HepG2 (cell line): ENCODE measurements at regions not wholly inside any gene's neighbourhood (a gene's known extent, or its start where the extent isn't known, plus 50 kb on each side); places are given as distances from the start of the nearest gene placed in this dataset.

Experiments
- JUND ChIP-seq: sonication (generic); formaldehyde crosslinking; IDR thresholded peaks from 2 replicates; pipeline ENCODE4 v1.8.0; 2022; ENCODE audit warnings: mild to moderate bottlenecking, missing genetic modification reagents
- MAX ChIP-seq: IDR thresholded peaks from 2 replicates; pipeline ENCODE4 v1.6.1; 2012; ENCODE audit warnings: inconsistent platforms
- NR2C2 ChIP-seq: sonication (generic); formaldehyde crosslinking; IDR thresholded peaks from 2 replicates; pipeline ENCODE4 v1.4.0; 2020; ENCODE audit warnings: missing genetic modification reagents, mild to moderate bottlenecking, moderate library complexity, borderline replicate concordance
- PRMT3 ChIP-seq: sonication (generic); formaldehyde crosslinking; IDR thresholded peaks from 2 replicates; pipeline ENCODE4 v1.8.1; 2022; ENCODE audit warnings: low read depth, mild to moderate bottlenecking, moderate library complexity, missing genetic modification reagents, borderline replicate concordance
- RAD21 ChIP-seq: fragments of 450-650 bp; formaldehyde crosslinking; IDR thresholded peaks from 2 replicates; pipeline ENCODE4 v1.5.0; 2020; ENCODE audit warnings: mild to moderate bottlenecking
- SMC3 ChIP-seq: IDR thresholded peaks from 2 replicates; pipeline ENCODE4 v1.6.1; 2011; ENCODE audit warnings: low read length, improper control_type of control experiment
- ZNF543 ChIP-seq: sonication (generic); formaldehyde crosslinking; IDR thresholded peaks from 2 replicates; pipeline ENCODE4 v1.4.0; 2020; ENCODE audit warnings: mild to moderate bottlenecking, missing genetic modification reagents
- TF ChIP-seq, protein P1 (sequence below): sonication (generic); formaldehyde crosslinking; IDR thresholded peaks from 2 replicates; pipeline ENCODE4 v1.5.0; 2020; ENCODE audit warnings: mild to moderate bottlenecking, missing genetic modification reagents, moderate library complexity

DNA sequence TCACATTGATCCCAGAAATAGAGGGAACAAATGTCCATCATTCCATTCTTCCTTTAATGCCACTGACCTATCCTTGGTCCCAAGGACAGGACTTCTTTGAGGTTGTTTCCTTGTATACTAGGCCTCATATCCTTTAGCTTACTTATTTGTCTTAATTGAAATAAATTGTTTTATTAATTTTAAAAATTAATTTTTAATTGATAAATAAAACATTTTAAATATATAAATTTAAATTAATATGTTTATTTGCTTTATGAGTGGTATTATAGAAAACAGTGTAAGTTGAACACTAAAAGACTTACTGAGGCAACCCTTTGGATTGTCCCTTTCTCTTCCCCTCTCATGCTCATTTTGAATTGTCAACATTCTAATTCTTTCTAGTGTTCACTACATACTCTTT, 556.9 kb upstream of the NUDT12 start:
- no peak for TF ChIP-seq NR2C2 (CRISPR knock-in tag)
- TF ChIP-seq, protein P1, sequence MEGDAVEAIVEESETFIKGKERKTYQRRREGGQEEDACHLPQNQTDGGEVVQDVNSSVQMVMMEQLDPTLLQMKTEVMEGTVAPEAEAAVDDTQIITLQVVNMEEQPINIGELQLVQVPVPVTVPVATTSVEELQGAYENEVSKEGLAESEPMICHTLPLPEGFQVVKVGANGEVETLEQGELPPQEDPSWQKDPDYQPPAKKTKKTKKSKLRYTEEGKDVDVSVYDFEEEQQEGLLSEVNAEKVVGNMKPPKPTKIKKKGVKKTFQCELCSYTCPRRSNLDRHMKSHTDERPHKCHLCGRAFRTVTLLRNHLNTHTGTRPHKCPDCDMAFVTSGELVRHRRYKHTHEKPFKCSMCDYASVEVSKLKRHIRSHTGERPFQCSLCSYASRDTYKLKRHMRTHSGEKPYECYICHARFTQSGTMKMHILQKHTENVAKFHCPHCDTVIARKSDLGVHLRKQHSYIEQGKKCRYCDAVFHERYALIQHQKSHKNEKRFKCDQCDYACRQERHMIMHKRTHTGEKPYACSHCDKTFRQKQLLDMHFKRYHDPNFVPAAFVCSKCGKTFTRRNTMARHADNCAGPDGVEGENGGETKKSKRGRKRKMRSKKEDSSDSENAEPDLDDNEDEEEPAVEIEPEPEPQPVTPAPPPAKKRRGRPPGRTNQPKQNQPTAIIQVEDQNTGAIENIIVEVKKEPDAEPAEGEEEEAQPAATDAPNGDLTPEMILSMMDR (CRISPR knock-in tag) = no peak
- no peak for TF ChIP-seq RAD21 (CRISPR knock-in tag)
- TF ChIP-seq JUND = no peak
- no peak for TF ChIP-seq MAX
- no peak for TF ChIP-seq ZNF543 (CRISPR knock-in tag)
- no peak for TF ChIP-seq PRMT3 (CRISPR knock-in tag)
- no peak for TF ChIP-seq SMC3
